ENCODE measurements at regions not wholly inside any gene's neighbourhood (a gene's known extent, or its start where the extent isn't known, plus 50 kb on each side); places are given as distances from the start of the nearest gene placed in this dataset.

DNA sequence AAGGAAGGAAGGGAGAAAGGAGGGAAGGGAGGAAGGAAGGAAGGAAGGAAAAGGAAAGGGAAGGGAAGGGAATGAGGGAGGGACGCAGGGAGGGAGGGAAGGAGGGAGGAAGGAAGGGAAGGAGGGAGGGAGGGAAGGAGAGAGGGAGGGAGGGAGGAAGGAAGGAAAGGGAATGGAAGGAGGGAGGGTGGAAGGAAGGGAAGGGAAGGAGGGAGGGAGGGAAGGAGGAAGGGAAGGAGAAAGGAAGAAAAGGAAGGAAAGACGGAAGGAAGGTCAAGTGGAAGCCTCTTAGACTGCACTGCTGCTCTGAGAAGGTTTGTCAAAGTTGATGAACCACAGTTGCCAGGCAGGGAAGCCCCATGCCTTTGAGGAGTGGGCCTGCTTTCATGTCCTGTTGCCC is 324.3 kb upstream of the ZFP64 start (continued):
- TF ChIP-seq, protein P1, sequence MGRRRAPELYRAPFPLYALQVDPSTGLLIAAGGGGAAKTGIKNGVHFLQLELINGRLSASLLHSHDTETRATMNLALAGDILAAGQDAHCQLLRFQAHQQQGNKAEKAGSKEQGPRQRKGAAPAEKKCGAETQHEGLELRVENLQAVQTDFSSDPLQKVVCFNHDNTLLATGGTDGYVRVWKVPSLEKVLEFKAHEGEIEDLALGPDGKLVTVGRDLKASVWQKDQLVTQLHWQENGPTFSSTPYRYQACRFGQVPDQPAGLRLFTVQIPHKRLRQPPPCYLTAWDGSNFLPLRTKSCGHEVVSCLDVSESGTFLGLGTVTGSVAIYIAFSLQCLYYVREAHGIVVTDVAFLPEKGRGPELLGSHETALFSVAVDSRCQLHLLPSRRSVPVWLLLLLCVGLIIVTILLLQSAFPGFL (CRISPR knock-in tag; IDR thresholded peaks at IDR 0.05; ENCODE audit: borderline replicate concordance), result no peak
- TF ChIP-seq TEAD4 (CRISPR knock-in tag; IDR thresholded peaks at IDR 0.05) (no peak), ATF1 (CRISPR knock-in tag; IDR thresholded peaks at IDR 0.05) (no peak)

DNA sequence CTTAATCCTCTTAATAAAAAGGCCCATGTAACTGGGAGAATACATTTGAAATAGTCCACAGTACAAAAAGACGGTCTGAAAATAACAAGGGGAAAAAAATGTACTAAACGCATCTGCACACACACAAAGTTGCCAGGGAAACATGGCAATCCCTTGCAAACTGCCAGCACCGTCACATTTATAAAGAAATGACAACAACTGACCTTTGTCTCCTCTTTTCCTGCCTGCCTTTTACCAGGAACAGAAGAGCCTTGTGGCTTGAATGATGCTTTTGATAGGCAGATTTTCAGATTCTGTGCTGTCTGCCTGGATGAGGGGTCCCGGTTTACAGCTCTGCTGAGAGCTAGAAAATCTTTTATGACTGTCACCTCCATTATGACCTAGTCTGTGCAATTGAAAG is 308.6 kb upstream of the ZFP64 start:
- peaks cover 31% of the 10 kb centered on the region for H3K4me1 Mint-ChIP-seq

DNA sequence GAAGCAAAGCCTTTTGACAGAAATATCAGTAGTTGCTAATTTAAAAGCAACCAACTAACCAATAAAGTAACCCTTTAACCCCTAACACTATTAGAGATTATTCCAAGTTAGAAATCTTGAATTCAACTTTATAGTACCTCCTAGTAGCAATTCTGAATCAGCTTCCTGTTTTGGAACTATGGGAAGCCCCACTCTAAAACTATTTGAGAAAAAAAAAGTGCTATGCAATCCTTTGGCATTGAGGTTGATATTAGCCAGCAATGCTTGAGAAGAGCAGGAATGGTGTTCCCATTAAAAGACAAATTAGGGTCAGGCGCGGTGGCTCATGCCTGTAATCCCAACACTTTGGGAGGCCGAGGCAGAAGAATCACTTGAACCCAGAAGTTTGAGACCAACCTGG is 306.2 kb upstream of the ZFP64 start:
- Mint-ChIP-seq H3K4me3 (no peak overlapping the region), H3K36me3 (no peaks in the 10 kb centered on the region), H3K9me3 (no peaks in the 10 kb centered on the region), H3K4me1 (peaks cover 26% of the 10 kb centered on the region), H3K27me3 (ENCODE audit: low read depth) (no peaks in the 10 kb centered on the region), H3K27ac (no peak overlapping the region)
- no peak for DNase-seq (ENCODE audit: low spot score)
- ChIA-PET POLR2A (no interaction called here), CTCF (no interaction called here)
- no peak for ATAC-seq
- TF ChIP-seq, protein P2, sequence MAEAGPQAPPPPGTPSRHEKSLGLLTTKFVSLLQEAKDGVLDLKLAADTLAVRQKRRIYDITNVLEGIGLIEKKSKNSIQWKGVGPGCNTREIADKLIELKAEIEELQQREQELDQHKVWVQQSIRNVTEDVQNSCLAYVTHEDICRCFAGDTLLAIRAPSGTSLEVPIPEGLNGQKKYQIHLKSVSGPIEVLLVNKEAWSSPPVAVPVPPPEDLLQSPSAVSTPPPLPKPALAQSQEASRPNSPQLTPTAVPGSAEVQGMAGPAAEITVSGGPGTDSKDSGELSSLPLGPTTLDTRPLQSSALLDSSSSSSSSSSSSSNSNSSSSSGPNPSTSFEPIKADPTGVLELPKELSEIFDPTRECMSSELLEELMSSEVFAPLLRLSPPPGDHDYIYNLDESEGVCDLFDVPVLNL (CRISPR knock-in tag; IDR thresholded peaks at IDR 0.05; ENCODE audit: borderline replicate concordance, low read depth), result no peak
- TF ChIP-seq HMGA2 (CRISPR knock-in tag; IDR thresholded peaks at IDR 0.05), result no peak
- no peak for TF ChIP-seq JUN (CRISPR knock-in tag; IDR thresholded peaks at IDR 0.05)
- TF ChIP-seq ATF1 (CRISPR knock-in tag; IDR thresholded peaks at IDR 0.05), result no peak
- no peak for TF ChIP-seq ELF4 (CRISPR knock-in tag; IDR thresholded peaks at IDR 0.05; ENCODE audit: low read depth)
- TF ChIP-seq PRRX2 (CRISPR knock-in tag; IDR thresholded peaks at IDR 0.05), result no peak
- TF ChIP-seq, protein P3, sequence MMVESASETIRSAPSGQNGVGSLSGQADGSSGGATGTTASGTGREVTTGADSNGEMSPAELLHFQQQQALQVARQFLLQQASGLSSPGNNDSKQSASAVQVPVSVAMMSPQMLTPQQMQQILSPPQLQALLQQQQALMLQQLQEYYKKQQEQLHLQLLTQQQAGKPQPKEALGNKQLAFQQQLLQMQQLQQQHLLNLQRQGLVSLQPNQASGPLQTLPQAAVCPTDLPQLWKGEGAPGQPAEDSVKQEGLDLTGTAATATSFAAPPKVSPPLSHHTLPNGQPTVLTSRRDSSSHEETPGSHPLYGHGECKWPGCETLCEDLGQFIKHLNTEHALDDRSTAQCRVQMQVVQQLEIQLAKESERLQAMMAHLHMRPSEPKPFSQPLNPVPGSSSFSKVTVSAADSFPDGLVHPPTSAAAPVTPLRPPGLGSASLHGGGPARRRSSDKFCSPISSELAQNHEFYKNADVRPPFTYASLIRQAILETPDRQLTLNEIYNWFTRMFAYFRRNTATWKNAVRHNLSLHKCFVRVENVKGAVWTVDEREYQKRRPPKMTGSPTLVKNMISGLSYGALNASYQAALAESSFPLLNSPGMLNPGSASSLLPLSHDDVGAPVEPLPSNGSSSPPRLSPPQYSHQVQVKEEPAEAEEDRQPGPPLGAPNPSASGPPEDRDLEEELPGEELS (CRISPR knock-in tag; IDR thresholded peaks at IDR 0.05), result no peak
- TF ChIP-seq ESRRA (CRISPR knock-in tag; IDR thresholded peaks at IDR 0.05; ENCODE audit: borderline replicate concordance), result no peak
- no peak for TF ChIP-seq IRF2 (CRISPR knock-in tag; IDR thresholded peaks at IDR 0.05; ENCODE audit: borderline replicate concordance, low read depth)

More for the DNA sequence above, 308.6 kb upstream of the ZFP64 start:
- ATAC-seq (no peak), DNase-seq (ENCODE audit: low spot score) (no peak)
- H3K9me3 Mint-ChIP-seq, result peaks cover 6% of the 10 kb centered on the region
- H3K4me3 Mint-ChIP-seq, result no peak overlapping the region
- no peaks in the 10 kb centered on the region for H3K27me3 Mint-ChIP-seq (ENCODE audit: low read depth)
- TF ChIP-seq, protein P4, sequence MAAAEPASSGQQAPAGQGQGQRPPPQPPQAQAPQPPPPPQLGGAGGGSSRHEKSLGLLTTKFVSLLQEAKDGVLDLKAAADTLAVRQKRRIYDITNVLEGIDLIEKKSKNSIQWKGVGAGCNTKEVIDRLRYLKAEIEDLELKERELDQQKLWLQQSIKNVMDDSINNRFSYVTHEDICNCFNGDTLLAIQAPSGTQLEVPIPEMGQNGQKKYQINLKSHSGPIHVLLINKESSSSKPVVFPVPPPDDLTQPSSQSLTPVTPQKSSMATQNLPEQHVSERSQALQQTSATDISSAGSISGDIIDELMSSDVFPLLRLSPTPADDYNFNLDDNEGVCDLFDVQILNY (CRISPR knock-in tag; IDR thresholded peaks at IDR 0.05), result no peak
- TF ChIP-seq ZNF416 (CRISPR knock-in tag; IDR thresholded peaks at IDR 0.05) (no peak), SP1 (CRISPR knock-in tag; conservative IDR thresholded peaks at IDR 0.05) (no peak), ESRRA (CRISPR knock-in tag; IDR thresholded peaks at IDR 0.05; ENCODE audit: borderline replicate concordance) (no peak), GTF2I (CRISPR knock-in tag; conservative IDR thresholded peaks at IDR 0.05) (no peak), ZNF396 (CRISPR knock-in tag; IDR thresholded peaks at IDR 0.05; ENCODE audit: borderline replicate concordance) (no peak), TEAD4 (CRISPR knock-in tag; IDR thresholded peaks at IDR 0.05) (no peak), ZNF671 (CRISPR knock-in tag; IDR thresholded peaks at IDR 0.05) (no peak), TP53 (CRISPR knock-in tag; IDR thresholded peaks at IDR 0.05) (no peak), MYBL2 (CRISPR knock-in tag; IDR thresholded peaks at IDR 0.05) (no peak), CREM (CRISPR knock-in tag; IDR thresholded peaks at IDR 0.05) (no peak), KAT7 (CRISPR knock-in tag; IDR thresholded peaks at IDR 0.05; ENCODE audit: borderline replicate concordance) (no peak)
- TF ChIP-seq, protein P5, sequence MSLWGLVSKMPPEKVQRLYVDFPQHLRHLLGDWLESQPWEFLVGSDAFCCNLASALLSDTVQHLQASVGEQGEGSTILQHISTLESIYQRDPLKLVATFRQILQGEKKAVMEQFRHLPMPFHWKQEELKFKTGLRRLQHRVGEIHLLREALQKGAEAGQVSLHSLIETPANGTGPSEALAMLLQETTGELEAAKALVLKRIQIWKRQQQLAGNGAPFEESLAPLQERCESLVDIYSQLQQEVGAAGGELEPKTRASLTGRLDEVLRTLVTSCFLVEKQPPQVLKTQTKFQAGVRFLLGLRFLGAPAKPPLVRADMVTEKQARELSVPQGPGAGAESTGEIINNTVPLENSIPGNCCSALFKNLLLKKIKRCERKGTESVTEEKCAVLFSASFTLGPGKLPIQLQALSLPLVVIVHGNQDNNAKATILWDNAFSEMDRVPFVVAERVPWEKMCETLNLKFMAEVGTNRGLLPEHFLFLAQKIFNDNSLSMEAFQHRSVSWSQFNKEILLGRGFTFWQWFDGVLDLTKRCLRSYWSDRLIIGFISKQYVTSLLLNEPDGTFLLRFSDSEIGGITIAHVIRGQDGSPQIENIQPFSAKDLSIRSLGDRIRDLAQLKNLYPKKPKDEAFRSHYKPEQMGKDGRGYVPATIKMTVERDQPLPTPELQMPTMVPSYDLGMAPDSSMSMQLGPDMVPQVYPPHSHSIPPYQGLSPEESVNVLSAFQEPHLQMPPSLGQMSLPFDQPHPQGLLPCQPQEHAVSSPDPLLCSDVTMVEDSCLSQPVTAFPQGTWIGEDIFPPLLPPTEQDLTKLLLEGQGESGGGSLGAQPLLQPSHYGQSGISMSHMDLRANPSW (CRISPR knock-in tag; conservative IDR thresholded peaks at IDR 0.05; ENCODE audit: low read depth), result no peak
- TF ChIP-seq, protein P6, sequence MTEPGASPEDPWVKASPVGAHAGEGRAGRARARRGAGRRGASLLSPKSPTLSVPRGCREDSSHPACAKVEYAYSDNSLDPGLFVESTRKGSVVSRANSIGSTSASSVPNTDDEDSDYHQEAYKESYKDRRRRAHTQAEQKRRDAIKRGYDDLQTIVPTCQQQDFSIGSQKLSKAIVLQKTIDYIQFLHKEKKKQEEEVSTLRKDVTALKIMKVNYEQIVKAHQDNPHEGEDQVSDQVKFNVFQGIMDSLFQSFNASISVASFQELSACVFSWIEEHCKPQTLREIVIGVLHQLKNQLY (CRISPR knock-in tag; IDR thresholded peaks at IDR 0.05), result no peak
- TF ChIP-seq, protein P7, sequence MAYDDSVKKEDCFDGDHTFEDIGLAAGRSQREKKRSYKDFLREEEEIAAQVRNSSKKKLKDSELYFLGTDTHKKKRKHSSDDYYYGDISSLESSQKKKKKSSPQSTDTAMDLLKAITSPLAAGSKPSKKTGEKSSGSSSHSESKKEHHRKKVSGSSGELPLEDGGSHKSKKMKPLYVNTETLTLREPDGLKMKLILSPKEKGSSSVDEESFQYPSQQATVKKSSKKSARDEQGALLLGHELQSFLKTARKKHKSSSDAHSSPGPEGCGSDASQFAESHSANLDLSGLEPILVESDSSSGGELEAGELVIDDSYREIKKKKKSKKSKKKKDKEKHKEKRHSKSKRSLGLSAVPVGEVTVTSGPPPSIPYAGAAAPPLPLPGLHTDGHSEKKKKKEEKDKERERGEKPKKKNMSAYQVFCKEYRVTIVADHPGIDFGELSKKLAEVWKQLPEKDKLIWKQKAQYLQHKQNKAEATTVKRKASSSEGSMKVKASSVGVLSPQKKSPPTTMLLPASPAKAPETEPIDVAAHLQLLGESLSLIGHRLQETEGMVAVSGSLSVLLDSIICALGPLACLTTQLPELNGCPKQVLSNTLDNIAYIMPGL (CRISPR knock-in tag; IDR thresholded peaks at IDR 0.05), result no peak
- TF ChIP-seq, protein P8, sequence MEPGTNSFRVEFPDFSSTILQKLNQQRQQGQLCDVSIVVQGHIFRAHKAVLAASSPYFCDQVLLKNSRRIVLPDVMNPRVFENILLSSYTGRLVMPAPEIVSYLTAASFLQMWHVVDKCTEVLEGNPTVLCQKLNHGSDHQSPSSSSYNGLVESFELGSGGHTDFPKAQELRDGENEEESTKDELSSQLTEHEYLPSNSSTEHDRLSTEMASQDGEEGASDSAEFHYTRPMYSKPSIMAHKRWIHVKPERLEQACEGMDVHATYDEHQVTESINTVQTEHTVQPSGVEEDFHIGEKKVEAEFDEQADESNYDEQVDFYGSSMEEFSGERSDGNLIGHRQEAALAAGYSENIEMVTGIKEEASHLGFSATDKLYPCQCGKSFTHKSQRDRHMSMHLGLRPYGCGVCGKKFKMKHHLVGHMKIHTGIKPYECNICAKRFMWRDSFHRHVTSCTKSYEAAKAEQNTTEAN (CRISPR knock-in tag; IDR thresholded peaks at IDR 0.05), result no peak
- ChIA-PET POLR2A (no interaction called here), CTCF (no interaction called here)
- H3K36me3 Mint-ChIP-seq, result no peaks in the 10 kb centered on the region
- H3K27ac Mint-ChIP-seq, result peak overlapping the region; percentile 43; the same call in 1 of the 2 replicates

All from WTC11 (cell line).